Upper lobe of left lung (tissue), 6 donors: ENCODE measurements at regions not wholly inside any gene's neighbourhood (a gene's known extent, or its start where the extent isn't known, plus 50 kb on each side); places are given as distances from the start of the nearest gene placed in this dataset.
A peak's percentile ranks its signal among the peaks of the same experiment; 100 is the strongest.

Source experiments
- ATAC-seq, 2 donors: fragments of 200-7000 bp; cut with Tn5 transposase; one replicate each; pipeline ENCODE4 v1.9.1; 2022; ENCODE audit warnings: mild to moderate bottlenecking in 2 of 2, moderate library complexity in 2 of 2; ENCODE audit not compliant: low FRiP score in 2 of 2
- DNase-seq, 2 donors: peaks; one replicate each; pipeline ENCODE4 v3.0.0-alpha.2; 2019 to 2020
- H3K27ac ChIP-seq, 4 donors: fragments of 200-600 bp; sonication (generic); one replicate each; pipeline ENCODE4 v1.5.1; 2016 to 2019
- H3K27me3 ChIP-seq, 4 donors: fragments of 200-600 bp; sonication (generic); one replicate each; pipeline ENCODE4 v1.5.1; 2017 to 2019
- H3K36me3 ChIP-seq, 4 donors: fragments of 200-600 bp; sonication (generic); one replicate each; pipeline ENCODE4 v1.5.1; 2016 to 2019
- H3K4me1 ChIP-seq, 4 donors: fragments of 200-600 bp; sonication (generic); one replicate each; pipeline ENCODE4 v1.5.1; 2018 to 2019
- H3K4me3 ChIP-seq, 4 donors: fragments of 200-600 bp; sonication (generic); one replicate each; pipeline ENCODE4 v1.5.1; 2017 to 2019; ENCODE audit warnings: mild to moderate bottlenecking in 2 of 4, moderate library complexity in 1 of 4
- H3K9me3 ChIP-seq, 4 donors: fragments of 200-600 bp; sonication (generic); one replicate each; pipeline ENCODE4 v1.5.1; 2018 to 2019
- CTCF ChIP-seq, 6 experiments: fragments of 450-650 bp in 4 of 6; fragments of 200-600 bp in 2 of 6; sonication (generic) in 2 of 6; IDR thresholded peaks; one replicate each; pipeline ENCODE4 v1.5.1; 2016 to 2019; ENCODE audit warnings: antibody characterized with exemption in 6 of 6
- EP300 ChIP-seq, 4 donors: sonication (generic); formaldehyde crosslinking; IDR thresholded peaks; one replicate each; pipeline ENCODE4 v1.5.1; 2017; ENCODE audit warnings: antibody characterized with exemption in 4 of 4, control low read depth in 2 of 4
- POLR2A ChIP-seq, 4 donors: fragments of 450-650 bp; IDR thresholded peaks; one replicate each; pipeline ENCODE4 v1.5.1; 2016 to 2017; ENCODE audit warnings: antibody characterized with exemption in 4 of 4, mild to moderate bottlenecking in 2 of 4
- POLR2AphosphoS5 ChIP-seq, 2 donors: sonication (generic); formaldehyde crosslinking; IDR thresholded peaks; one replicate each; pipeline ENCODE4 v1.5.1; 2017; ENCODE audit warnings: antibody characterized with exemption in 2 of 2
- WGBS, 2 donors: methylation state at CpG; one replicate each; pipeline ENCODE4 v1.1.5; 2017 to 2018; 5-methylcytosine and 5-hydroxymethylcytosine counted together
- donor health status: DM: no; HTN: no; CAD: no; lungs with moderate emphysema.
- donor health status: DM: no; HTN: yes; CAD: no; lungs with severe emphysema.

GRCh38 chr2:224222291-224222690, 179.6 kb downstream of the FAM124B start:
- Histone ChIP-seq H3K4me1 (no peaks in the 10 kb centered on the region), H3K27ac (no peak overlapping the region), H3K9me3 (no peaks in the 10 kb centered on the region), H3K4me3 (no peak overlapping the region), H3K36me3 (no peaks in the 10 kb centered on the region), H3K27me3 (no peaks in the 10 kb centered on the region)
- no peak for DNase-seq
- no peak for ATAC-seq
- WGBS, 2 donors = 54 to 61% methylated on average over 4 of the region's 4 CpGs
- TF ChIP-seq CTCF (IDR thresholded peaks at IDR 0.05) = no peak
- no peak for TF ChIP-seq POLR2A (IDR thresholded peaks at IDR 0.05)
- TF ChIP-seq EP300 (IDR thresholded peaks at IDR 0.05) = no peak
- TF ChIP-seq POLR2AphosphoS5 (IDR thresholded peaks at IDR 0.05) = no peak

GRCh38 chr2:224221455-224221913, 180.4 kb downstream of the FAM124B start:
- Histone ChIP-seq H3K4me3 (no peak overlapping the region), H3K27me3 (no peaks in the 10 kb centered on the region), H3K36me3 (no peaks in the 10 kb centered on the region), H3K9me3 (no peaks in the 10 kb centered on the region), H3K4me1 (no peaks in the 10 kb centered on the region), H3K27ac (no peak overlapping the region)
- WGBS, 2 donors = 68 to 69% methylated on average over 5 of the region's 5 CpGs
- no peak for ATAC-seq
- no peak for TF ChIP-seq EP300 (IDR thresholded peaks at IDR 0.05)
- TF ChIP-seq CTCF (IDR thresholded peaks at IDR 0.05) = no peak
- no peak for TF ChIP-seq POLR2AphosphoS5 (IDR thresholded peaks at IDR 0.05)
- no peak for TF ChIP-seq POLR2A (IDR thresholded peaks at IDR 0.05)
- no peak for DNase-seq

- Histone ChIP-seq H3K9me3 (no peaks in the 10 kb centered on the region), H3K27ac (no peak overlapping the region), H3K4me3 (no peak overlapping the region), H3K4me1 (no peaks in the 10 kb centered on the region), H3K27me3 (no peaks in the 10 kb centered on the region), H3K36me3 (no peaks in the 10 kb centered on the region)
- WGBS, 2 donors = 52 to 66% methylated on average over 4 of the region's 4 CpGs
- no peak for DNase-seq
- no peak for TF ChIP-seq POLR2A (IDR thresholded peaks at IDR 0.05)
- no peak for TF ChIP-seq EP300 (IDR thresholded peaks at IDR 0.05)
- no peak for ATAC-seq
Measured at GRCh38 chr2:224220586-224221255, 181.2 kb downstream of the FAM124B start.

GRCh38 chr2:224219781-224220180, 180.7 kb upstream of the SERPINE2 start:
- no peaks in the 10 kb centered on the region for H3K4me1 ChIP-seq
- no peaks in the 10 kb centered on the region for H3K36me3 ChIP-seq
- WGBS, 2 donors = 79 to 84% methylated on average over 5 of the region's 5 CpGs

GRCh38 chr2:224217962-224218347, 178.9 kb upstream of the SERPINE2 start:
- H3K27ac ChIP-seq = no peak overlapping the region
- no peaks in the 10 kb centered on the region for H3K4me1 ChIP-seq
- 56 to 65% methylated on average over 3 of the region's 3 CpGs for WGBS, 2 donors
- H3K27me3 ChIP-seq = no peaks in the 10 kb centered on the region
- no peaks in the 10 kb centered on the region for H3K36me3 ChIP-seq
- H3K4me3 ChIP-seq = no peak overlapping the region
- no peaks in the 10 kb centered on the region for H3K9me3 ChIP-seq
- TF ChIP-seq EP300 (IDR thresholded peaks at IDR 0.05) (no peak), POLR2AphosphoS5 (IDR thresholded peaks at IDR 0.05) (no peak), CTCF (IDR thresholded peaks at IDR 0.05) (no peak), POLR2A (IDR thresholded peaks at IDR 0.05) (no peak)
- ATAC-seq (peak in 1 of 2 donors; percentile 82), DNase-seq (no peak)

More at GRCh38 chr2:224219781-224220180, 180.7 kb upstream of the SERPINE2 start:
- DNase-seq = no peak
- H3K4me3 ChIP-seq = no peak overlapping the region
- H3K9me3 ChIP-seq = no peaks in the 10 kb centered on the region
- H3K27me3 ChIP-seq = no peaks in the 10 kb centered on the region
- no peak overlapping the region for H3K27ac ChIP-seq
- ATAC-seq = no peak
- TF ChIP-seq EP300 (IDR thresholded peaks at IDR 0.05) (no peak), POLR2A (IDR thresholded peaks at IDR 0.05) (no peak), CTCF (IDR thresholded peaks at IDR 0.05) (no peak), POLR2AphosphoS5 (IDR thresholded peaks at IDR 0.05) (no peak)
